Mucosa of descending colon (tissue), 3 donors: ENCODE measurements at regions not wholly inside any gene's neighbourhood (a gene's known extent, or its start where the extent isn't known, plus 50 kb on each side); places are given as distances from the start of the nearest gene placed in this dataset.

Experiments
- ATAC-seq: fragments of 200-7000 bp; cut with Tn5 transposase; one replicate; pipeline ENCODE4 v1.9.1; 2020; ENCODE audit warnings: mild to moderate bottlenecking, moderate library complexity
- DNase-seq, 3 donors: peaks; one replicate each; pipeline ENCODE4 v3.0.0-alpha.2; 2020
- H3K36me3 ChIP-seq: fragments of 200-600 bp; one replicate; pipeline ENCODE4 v1.8.0; 2021; ENCODE audit warnings: low read depth, mild to moderate bottlenecking
- H3K4me1 ChIP-seq: fragments of 200-600 bp; one replicate; pipeline ENCODE4 v1.8.0; 2021; ENCODE audit warnings: low read depth, mild to moderate bottlenecking
- H3K4me3 ChIP-seq: fragments of 200-600 bp; one replicate; pipeline ENCODE4 v1.8.0; 2021; ENCODE audit warnings: mild to moderate bottlenecking
- H3K9me3 ChIP-seq: fragments of 200-600 bp; one replicate; pipeline ENCODE4 v1.8.0; 2021; ENCODE audit warnings: mild to moderate bottlenecking
- CTCF ChIP-seq: fragments of 200-600 bp; IDR thresholded peaks from one replicate; pipeline ENCODE4 v1.8.0; 2022; ENCODE audit warnings: antibody characterized with exemption, mild to moderate bottlenecking
- intact Hi-C, 2 donors: fragments of 100-400 bp; cut with DNase I in 1 of 2; cut with micrococcal nuclease in 1 of 2; formaldehyde crosslinking; loops; one replicate each; pipeline versions ENCODE4 v1.11.0 to v1.11.1; 2022; cut with DNase I, micrococcal nuclease
- donor health status: DM: no; HTN: no; CAD: no; lungs with moderate emphysema.
- donor health status: DM: no; HTN: no; CAD: no.
- donor health status: DM: no; HTN: yes; CAD: no.

GRCh38 chr10:125535559-125535958 is 147.4 kb downstream of the TEX36 start:
- DNase-seq (no peak), ATAC-seq (no peak)
- Histone ChIP-seq H3K4me3 (no peak overlapping the region), H3K9me3 (no peaks in the 10 kb centered on the region), H3K4me1 (peaks cover 8% of the 10 kb centered on the region), H3K36me3 (no peaks in the 10 kb centered on the region)
- intact Hi-C loops, result no loop called here
- no peak for TF ChIP-seq CTCF

- no peaks in the 10 kb centered on the region for H3K36me3 ChIP-seq
- ATAC-seq (no peak), DNase-seq (no peak)
- peaks cover 8% of the 10 kb centered on the region for H3K4me1 ChIP-seq
- H3K4me3 ChIP-seq, result no peak overlapping the region
- H3K9me3 ChIP-seq, result no peaks in the 10 kb centered on the region
- TF ChIP-seq CTCF, result no peak
- intact Hi-C loops, result no loop called here
Observed at GRCh38 chr10:125534515-125534914, 148.4 kb downstream of the TEX36 start.

- ATAC-seq (no peak), DNase-seq (no peak)
- no peak for TF ChIP-seq CTCF
- Histone ChIP-seq H3K36me3 (no peaks in the 10 kb centered on the region), H3K9me3 (no peaks in the 10 kb centered on the region), H3K4me3 (no peak overlapping the region), H3K4me1 (peaks cover 8% of the 10 kb centered on the region)
- intact Hi-C loops, result no loop called here
Observed at GRCh38 chr10:125533866-125534265, 149.1 kb downstream of the TEX36 start.

GRCh38 chr10:125531465-125531864 is 151.5 kb downstream of the TEX36 start:
- Histone ChIP-seq H3K4me3 (no peak overlapping the region), H3K9me3 (no peaks in the 10 kb centered on the region), H3K4me1 (no peaks in the 10 kb centered on the region), H3K36me3 (no peaks in the 10 kb centered on the region)
- no peak for DNase-seq
- intact Hi-C loops, result no loop called here
- no peak for ATAC-seq
- TF ChIP-seq CTCF, result no peak

- no peak for DNase-seq
- Histone ChIP-seq H3K4me1 (no peaks in the 10 kb centered on the region), H3K9me3 (peaks cover 3% of the 10 kb centered on the region), H3K36me3 (no peaks in the 10 kb centered on the region), H3K4me3 (no peak overlapping the region)
- TF ChIP-seq CTCF, result no peak
- ATAC-seq, result no peak
- intact Hi-C loops, result no loop called here
Observed at GRCh38 chr10:125523347-125523746, 159.6 kb downstream of the TEX36 start.
